GM19238 (cell line): ENCODE measurements at regions not wholly inside any gene's neighbourhood (a gene's known extent, or its start where the extent isn't known, plus 50 kb on each side); places are given as distances from the start of the nearest gene placed in this dataset.
"Not testable (repeated sequence)": the region's sequence is repeated elsewhere in the genome, so short reads cannot be mapped to it uniquely, and the experiment has no call there.

Experiments
- DNase-seq: peaks from one replicate; pipeline ENCODE4 v3.0.0; 2011; ENCODE audit warnings: low spot score; ENCODE audit not compliant: insufficient read length

DNA sequence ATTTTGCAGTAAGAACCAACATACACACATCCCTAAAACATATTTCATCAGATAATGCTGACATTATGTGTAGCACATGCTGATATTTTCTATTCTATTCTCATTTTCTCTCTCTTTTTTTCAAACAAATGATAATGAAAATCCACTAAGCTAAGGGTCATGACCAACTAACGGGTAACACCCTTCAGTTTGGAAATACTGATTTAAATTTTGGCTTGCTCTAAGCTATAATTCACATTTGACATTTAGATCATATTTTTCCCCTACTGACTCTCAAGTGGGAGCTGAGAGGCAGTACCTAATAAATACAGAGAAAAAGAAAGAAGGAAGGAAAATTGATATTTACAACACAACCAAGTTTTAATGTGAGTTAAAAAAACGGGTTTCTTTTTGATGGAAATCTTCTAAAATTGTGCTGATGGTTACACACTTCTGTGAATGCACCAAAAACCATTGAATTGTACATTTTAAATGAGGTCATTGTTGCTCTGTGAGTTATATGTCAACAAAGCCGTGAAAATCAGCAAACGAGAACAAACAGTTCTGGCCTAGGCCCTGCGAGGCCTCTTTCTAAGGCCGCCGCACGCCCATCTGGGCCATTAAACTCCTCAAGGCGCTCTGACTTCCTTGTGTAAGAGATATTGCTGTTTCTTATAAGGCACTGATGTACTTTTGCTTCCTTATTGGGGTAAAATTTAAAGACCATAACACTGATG is 124.2 kb downstream of the GALR1 start:
- no peak for DNase-seq

DNA sequence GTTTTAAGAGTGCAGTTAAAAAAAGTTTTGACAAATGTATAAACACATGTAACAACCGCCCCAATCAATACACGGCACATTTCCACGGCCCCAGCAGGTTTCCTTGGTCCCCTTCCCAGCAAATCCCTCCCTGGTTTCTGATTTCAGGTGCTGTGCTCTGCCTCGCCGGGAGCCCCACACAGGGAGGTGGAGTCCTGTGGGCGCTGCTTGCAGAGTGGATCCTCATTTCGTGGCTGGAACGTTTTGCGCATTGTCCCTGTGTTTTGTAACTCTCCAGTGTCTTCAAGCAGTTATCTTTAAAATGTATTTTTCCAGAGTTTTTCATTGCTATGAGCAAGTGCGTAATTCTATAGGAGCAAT is 124.8 kb downstream of the GALR1 start:
- no peak for DNase-seq

DNA sequence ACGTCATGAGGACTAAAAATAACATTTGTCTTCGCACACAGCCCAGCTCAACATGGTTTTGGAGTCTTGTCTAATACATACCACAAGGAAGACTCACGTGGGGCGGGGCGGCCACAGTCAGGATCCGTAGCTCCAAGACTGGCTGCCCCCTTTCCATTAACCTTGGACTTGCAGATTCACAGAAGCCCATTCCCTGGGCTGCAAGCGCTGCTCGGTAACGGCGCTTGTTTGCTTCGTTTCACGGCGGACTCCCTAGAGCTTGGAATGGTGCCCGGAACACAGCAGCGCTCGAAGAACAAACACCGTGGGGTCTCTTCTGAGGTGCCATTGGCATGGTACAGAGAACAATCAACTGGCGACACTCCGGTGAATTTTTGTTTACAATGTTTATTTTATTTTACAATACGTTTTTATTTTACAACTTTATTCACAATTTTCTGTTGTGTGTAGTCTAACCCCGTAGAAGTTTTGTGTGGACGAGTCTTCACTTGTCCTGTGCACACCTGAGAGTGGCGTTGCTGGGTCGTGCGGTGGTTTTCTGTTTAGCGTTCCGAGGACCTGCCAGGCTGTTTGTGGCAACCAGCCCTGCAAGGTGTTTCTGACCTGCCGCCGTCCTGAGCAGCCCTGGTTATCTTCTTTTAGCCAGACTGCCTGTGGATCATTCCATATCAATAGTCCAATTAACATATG is 126.5 kb downstream of the GALR1 start:
- no peak for DNase-seq

DNA sequence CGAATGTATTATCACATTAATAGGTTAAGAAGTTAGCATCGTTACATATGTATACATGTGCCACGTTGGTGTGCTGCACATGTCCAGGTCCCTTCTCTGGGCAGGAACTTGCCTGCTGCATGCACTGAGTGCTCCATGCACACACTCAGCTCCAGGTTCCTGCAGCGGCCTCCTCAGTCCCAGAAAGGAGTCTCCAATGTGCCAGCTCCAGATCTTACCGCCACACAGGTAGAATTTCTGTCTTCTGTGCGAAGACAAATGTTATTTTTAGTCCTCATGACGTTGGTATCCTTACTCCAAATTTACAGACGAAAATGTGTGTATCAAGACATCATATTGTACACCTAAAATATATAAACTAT is 127.1 kb downstream of the GALR1 start:
- no peak for DNase-seq

DNA sequence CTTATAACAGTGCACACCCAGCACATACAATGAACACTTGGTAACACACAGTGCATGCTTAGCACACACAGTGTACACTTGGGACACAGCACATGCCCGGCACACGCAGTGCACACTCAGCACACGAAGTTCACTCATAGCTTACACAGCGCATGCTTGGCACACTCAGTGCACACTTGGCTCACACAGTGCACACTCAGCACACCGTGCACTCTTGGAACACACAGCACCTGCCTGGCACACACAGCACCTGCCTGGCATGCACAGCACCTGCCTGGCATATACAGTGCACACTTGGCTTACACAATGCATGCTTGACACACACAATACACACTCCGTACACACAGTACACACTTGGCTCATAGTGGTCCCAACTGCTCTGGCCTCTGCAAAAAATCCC is 128.2 kb downstream of the GALR1 start:
- DNase-seq: no peak

DNA sequence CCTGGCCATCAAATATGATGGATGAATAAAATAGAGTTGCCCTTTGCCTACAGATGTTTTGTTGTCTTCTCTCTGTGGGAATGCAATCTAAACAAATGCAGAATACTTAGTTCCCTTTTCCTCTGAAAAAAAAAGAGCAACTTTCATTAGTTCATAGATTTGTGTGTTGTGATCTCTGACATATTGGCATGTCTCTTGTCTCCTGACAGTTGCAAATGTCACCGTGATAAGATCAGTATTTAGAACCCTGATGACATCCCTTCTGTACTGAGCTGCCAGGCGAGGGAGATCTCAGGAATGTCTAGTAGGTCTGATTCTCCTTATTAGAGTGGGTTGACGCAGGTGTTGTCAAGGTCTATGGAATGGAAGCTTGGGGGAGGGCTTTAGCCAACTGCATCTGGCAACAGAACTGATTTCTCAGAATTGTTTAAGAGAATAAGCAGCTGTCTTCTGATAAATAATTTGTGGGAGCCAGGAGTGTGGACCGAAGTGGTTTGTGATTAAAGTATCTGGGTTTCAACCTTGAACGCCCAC is 130.4 kb downstream of the GALR1 start:
- DNase-seq: no peak

DNA sequence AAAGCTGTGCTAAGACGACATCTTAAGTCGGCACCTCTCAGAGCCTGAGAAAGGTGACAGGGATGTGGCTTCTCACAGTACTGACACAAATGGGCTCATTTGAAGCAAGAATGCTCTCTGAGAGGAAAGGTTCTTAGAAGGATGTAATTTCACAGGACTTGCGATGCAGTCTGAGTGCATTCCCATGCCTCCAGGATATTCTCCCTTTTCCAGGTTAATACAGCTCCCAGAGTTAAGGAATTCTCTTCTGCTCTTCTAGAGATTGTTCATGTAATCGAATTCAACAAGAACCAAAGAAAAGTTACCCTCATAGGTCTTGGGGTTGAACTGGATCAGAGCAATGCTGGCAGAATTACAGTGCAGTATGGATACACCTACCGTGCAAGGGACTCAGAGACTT is 131.0 kb downstream of the GALR1 start:
- no peak for DNase-seq

DNA sequence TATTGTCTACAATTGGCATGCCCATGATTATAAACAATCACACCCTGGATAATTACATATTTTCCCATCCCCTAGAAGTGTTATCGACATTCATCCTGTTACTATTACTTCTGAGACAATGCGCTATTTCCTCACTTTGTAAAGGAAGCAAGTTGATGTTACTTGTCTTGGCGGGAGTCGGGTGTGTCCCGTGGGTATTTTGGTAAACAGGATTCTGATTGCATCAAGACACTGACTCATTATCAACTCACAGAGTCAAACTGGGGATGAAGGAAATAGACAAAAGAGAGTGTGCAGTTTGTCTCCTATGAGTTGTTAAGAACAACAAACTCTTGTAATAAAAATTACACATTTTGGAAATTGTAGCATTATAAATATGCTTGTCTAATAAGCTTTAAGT is 142.7 kb downstream of the GALR1 start:
- no peak for DNase-seq

DNA sequence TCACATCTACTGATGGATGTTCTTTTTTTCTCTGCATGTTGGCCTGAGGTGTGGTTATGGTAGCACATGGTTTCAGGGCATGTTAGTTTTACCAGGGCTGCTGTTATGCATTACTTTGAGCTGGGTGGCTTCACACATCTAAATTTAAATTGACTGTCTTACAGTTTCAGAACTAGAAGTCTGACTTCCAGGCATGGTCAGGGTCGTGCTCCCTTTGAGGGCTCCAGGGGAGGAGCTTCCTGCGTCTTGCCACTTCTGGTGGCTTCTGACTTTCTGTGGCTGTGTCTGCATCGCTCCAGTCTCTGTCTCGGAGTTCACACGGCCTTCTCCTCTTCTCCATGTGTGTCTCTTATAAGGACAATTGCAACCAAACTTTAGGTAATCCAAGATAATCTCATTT is 143.9 kb downstream of the GALR1 start:
- DNase-seq: no peak

DNA sequence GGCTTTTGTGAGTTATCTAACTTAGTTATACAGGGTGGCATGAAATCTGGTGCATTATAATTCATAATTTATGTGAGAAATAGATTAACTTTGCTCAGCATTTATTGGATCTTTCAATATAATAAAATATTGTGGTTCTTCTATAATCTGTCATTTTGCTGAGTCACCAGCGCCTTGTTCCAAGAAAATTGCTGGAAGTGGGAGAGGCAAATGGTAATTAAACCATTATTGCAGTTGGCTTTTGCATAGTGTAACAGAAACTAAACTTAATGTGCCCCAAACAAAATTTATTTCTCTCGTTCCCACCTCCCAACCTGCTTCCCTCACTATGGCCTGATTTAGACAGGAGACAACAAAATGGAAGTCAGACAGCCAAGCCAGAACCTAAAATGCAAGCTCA is 146.3 kb downstream of the GALR1 start:
- no peak for DNase-seq

DNA sequence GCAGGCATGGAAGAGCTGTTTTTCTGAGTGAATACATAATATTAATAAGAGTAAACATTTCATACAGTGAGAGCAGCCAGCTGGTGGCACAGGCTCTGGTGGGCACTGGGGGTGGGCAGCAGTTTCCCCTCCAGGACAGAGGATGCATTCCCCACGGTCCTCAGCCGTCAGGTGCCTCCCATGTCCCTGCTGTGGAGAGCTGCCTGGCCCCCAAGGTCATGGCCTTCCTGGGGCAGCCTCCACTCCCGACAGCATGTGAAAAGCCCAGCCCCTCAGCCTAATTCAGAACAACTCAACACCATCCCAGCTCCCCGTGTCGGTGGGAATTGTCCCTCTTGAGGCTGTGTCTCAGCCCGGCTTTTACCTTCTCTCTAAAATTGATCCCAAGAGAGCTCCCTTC is 147.4 kb downstream of the GALR1 start:
- DNase-seq: no peak

DNA sequence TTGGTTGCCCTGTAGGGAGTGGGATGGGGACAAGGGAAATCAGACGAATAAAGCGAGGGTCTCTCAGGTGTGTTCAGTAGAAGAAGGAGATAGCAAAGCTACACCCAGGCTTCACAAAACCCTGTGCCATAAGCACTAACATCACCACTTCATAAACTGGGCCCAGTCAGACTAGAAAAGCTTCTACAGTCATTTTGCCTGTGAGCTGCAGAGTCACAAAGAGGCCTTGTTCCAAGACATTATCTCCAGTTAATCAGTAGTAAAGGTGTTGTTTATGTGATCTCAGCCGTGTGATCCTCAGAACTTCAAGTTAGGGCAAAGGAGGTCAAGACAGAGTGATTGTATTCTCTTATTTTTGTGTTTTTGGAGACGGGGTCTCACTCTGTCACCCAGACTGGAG is 148.0 kb downstream of the GALR1 start:
- DNase-seq: no peak

DNA sequence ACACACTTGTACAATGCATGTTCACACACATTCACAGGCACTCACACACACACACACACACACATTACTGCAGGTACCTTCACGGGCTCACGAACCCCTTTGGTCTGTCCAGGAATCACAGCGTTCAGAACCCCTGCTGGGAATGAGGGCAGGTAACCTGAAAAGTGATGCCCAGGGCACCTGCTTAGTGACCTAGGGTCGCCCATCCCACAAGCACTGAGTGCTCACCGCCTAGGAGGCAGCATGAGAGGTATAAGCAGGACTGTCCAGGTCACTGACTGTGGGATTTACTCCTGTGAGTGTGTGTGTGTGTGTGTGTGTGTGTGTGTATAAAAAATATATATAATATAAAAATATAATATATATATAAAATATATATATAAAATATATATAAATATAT is 150.9 kb downstream of the GALR1 start:
- no peak for DNase-seq

DNA sequence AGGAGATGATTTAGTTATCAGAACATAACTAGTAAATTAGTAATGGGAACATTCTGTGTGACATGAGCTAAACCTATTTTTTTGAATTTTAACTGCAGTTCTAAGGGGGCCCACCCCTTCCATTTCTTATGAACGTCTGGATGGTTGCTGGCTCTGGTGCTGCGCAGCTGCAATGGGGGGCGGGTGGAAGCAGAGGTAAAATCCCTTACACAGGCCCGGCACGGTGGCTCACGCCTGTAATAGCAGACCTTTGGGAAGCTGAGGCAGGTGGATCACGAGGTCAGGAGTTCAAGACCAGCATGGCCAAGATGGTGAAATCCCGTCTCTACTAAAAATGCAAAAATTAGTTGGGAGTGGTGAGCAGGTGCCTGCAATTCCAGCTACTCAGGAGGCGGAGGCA is 151.5 kb downstream of the GALR1 start:
- no peak for DNase-seq

DNA sequence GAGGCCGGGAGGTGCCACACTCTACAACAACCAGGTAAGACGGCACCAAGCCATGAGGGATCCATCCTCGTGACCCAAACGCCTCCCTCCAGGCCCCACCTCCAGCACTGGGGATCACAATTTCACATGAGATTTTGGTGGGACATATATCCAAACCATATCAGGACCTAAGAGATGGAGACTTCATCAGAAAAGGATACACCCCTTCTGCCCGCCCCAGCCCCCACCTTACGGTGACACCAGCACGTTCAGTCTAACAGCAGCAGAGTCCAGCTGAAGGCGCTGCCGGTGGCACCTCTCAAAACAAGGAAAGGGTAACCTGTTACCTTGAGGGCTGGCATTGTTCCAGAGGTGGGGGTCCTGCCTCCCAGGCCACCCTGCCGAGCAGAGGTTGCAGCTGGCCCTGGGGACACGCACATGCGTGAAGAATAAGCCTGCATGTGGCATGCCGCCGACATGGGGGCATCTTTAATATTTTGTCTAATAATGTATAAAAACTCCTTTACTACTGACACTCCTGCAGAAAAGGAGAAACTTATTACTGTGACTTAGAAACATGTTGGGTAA is 154.4 kb downstream of the GALR1 start:
- DNase-seq: no peak

DNA sequence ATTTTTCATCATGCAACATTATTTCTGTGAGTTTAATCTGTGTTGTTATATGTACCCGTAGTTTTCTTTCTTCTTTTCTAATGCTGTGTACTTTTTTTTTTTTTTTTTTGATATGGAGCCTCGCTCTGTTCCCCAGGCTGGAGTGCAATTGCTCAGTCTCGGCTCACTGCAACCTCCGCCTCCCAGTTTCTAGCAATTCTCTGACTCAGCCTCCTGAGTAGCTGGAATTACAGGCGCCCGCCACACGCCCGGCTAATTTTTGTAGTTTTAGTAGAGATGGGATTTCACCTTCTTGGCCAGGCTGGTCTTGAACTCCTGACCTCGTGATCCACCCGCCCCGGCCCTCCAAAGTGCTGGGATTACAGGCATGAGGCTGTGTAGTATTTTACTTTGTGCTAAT is 155.4 kb downstream of the GALR1 start:
- no peak for DNase-seq

DNA sequence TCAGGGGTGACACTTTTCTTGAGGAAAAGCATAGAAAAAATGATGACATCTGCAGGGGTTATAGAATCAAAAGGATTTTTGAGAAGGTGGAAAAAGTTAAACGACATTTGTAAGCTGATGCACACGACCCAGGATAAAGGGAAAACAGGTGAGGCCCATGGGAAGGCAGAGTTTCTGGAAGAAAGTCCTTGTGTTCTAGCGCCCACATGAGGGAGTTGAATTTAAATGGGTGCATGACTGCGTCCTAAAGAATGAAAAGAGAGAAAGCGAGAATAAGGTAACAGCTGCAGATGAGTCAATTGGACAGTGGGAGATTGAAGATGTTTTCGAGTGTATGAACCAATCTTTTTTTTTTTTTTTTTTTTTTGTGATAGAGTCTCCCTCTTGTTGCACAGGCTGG is 158.1 kb downstream of the GALR1 start:
- DNase-seq: no peak

DNA sequence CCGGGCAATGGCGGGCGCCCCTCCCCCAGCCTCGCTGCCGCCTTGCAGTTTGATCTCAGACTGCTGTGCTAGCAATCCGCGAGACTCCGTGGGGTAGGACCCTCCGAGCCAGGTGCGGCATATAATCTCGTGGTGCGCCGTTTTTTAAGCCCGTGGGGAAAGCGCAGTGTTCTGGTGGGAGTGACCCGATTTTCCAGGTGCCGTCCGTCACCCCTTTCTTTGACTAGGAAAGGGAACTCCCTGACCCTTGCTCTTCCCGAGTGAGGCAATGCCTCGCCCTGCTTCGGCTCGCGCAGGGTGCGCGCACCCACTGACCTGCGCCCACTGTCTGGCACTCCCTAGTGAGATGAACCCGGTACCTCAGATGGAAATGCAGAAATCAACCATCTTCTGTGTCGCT is 171.9 kb downstream of the GALR1 start:
- DNase-seq: not testable (repeated sequence)

DNA sequence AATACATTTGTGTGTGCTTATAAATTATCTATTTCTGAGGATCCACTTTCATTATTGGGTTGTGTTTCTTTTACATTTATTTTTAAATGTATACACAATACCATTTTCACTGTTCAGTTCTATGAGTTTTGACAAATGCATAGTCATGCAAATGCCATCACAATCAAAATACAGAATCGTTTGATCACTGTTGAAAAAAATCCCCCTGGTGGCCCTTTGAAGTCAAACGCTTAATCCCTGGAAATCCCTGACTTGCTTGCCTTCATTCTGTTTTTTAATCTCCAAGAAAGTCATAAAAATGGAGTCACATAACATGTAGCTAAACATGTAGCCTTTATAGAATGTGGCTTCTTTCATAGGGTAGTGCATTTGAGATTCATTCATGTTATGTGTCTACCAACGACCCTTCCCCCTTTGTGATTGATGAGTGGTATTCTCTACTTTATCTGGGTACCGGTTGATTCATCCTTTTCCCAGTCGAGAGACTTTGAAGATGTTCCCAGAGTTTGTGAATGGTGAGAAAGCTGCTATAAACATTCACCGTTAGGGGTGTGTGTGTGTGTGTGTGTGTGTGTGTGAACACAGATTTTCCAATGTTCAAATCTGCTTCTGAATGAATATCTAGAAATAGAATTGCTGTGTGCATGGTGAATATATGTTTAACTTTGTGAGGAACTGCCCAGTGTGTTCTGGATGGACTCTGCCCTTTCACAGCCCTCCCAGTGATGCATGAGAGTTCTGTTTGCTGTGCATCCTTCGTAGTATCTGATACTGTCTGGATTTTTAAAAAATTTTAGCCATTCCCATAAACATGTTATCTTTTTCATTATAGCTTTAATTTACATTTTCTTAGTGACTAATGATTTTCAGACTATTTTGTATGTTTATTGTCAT is 173.6 kb downstream of the GALR1 start:
- no peak for DNase-seq

DNA sequence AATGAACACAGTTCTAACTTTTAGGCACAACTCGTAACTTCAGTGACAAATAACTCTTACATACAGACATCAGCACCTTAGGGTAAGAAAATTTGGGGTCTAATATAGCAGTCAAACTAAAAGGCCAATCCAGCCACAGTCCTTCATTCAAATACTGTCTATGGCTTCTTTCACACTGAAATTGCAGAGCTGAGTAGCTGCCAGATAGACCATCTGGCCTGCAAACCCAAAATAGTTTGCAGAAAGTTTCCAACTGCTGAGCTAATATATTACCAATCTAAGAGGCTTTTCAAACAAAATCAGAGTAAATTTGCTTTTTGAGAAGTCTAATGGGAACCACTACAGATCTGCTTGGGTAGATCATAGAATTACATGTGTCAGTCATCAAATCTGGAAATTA is 183.4 kb downstream of the GALR1 start:
- no peak for DNase-seq

DNA sequence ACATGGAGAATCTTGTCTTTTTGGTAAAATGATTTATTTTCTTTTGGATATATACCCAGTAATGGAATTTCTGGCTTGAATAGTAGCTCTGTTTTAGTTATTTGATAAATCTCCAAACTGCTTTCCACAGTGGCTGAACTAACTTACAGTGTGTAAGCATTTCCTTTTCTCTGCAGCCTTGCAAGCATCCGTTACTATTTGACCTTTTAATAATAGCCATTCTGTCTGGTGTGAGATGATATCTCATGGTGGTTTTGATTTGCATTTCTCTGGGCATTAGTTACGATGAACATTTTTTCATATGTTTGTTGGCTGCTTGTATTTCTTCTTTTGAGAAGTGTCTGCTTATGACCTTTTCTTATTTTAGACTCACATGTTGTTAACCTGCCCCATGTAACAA is 190.2 kb downstream of the GALR1 start:
- no peak for DNase-seq

DNA sequence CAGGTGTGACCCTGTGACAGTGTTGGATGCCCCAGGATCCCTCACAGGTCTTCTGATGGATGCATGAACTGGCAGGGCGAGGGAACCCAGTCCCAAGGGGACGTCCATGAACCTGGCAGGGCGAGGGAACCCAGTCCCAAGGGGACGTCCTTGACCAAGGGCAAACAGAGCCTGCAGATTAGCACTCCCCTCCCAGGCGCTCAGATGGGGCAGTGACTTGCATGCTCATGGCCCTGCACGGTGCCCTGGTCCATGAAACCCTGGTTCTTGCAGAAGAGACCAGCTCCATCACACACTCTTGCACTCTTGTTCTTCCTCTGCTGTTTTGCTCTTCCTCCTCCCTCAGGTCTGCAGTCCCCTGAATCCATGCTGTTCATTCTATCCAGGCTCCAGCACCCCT is 192.7 kb downstream of the GALR1 start:
- no peak for DNase-seq
